ENCODE measurements at regions not wholly inside any gene's neighbourhood (a gene's known extent, or its start where the extent isn't known, plus 50 kb on each side); places are given as distances from the start of the nearest gene placed in this dataset.
"Not testable (repeated sequence)": the region's sequence is repeated elsewhere in the genome, so short reads cannot be mapped to it uniquely, and the experiment has no call there.

- H3K9me3 ChIP-seq; H3K36me3 ChIP-seq; H3K27ac ChIP-seq; DNase-seq; H3K27me3 ChIP-seq; H3K4me3 ChIP-seq; intact Hi-C loops (cut with DNase I): not testable (repeated sequence)
- peaks cover 10 to 24% (median 14%) of the 10 kb centered on the region in 3 donors for H3K4me1 ChIP-seq
- WGBS, 2 donors: 75 to 89% methylated on average over 5 of the region's 5 CpGs
Measured at GRCh38 chr6:142016666-142017065, 116.1 kb upstream of the GJE1 start.

DNA sequence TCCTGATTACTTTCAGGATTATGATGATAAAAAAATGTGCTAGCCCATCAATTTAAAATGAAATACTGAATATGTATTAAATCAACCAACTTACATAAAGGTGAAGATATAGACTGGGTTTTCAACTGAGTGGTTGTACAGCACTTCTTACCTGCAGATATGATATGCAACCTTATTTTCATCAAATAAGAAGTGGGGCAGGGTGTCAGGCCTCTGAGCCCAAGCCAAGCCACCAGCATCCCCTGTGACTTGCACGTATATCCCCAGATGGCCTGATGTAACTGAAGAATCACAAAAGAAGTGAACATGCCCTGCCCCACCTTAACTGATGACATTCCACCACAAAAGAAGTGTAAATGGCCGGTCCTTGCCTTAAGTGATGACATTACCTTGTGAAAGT lies 117.3 kb upstream of the GJE1 start:
- H3K9me3 ChIP-seq; DNase-seq; H3K4me3 ChIP-seq; intact Hi-C loops (cut with DNase I); H3K36me3 ChIP-seq; H3K27me3 ChIP-seq; H3K27ac ChIP-seq: not testable (repeated sequence)
- H3K4me1 ChIP-seq: peaks cover 10 to 24% (median 14%) of the 10 kb centered on the region in 3 donors
- WGBS, 2 donors: 65 to 80% methylated on average over 1 to 2 of the region's 2 CpGs

DNA sequence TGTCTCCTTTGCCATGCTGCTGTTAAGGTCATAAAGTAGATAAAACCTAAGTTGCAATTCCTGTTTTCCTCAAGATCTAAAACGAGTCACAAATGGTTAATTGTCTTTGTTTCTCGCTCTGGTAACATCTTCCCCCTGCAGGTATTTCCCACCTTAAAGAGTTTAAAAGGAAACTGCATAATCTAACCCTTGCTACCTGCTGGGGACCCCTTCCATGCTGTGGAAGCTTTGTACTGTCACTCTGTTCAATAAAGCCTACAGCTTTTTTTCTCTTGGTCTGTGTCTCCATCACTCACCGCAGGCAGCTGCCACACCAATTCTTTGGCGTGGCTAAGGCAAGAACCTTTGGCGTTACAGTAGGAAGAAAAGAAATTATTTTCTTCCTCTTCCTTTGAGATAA lies 117.7 kb upstream of the GJE1 start:
- Histone ChIP-seq H3K9me3 (no peaks in the 10 kb centered on the region), H3K27ac (no peak overlapping the region), H3K4me3 (no peak overlapping the region), H3K27me3 (peaks cover 0 to 9% (median 0%) of the 10 kb centered on the region in 4 donors), H3K4me1 (peaks cover 10 to 24% (median 14%) of the 10 kb centered on the region in 3 donors), H3K36me3 (no peaks in the 10 kb centered on the region)
- TF ChIP-seq, protein P1, sequence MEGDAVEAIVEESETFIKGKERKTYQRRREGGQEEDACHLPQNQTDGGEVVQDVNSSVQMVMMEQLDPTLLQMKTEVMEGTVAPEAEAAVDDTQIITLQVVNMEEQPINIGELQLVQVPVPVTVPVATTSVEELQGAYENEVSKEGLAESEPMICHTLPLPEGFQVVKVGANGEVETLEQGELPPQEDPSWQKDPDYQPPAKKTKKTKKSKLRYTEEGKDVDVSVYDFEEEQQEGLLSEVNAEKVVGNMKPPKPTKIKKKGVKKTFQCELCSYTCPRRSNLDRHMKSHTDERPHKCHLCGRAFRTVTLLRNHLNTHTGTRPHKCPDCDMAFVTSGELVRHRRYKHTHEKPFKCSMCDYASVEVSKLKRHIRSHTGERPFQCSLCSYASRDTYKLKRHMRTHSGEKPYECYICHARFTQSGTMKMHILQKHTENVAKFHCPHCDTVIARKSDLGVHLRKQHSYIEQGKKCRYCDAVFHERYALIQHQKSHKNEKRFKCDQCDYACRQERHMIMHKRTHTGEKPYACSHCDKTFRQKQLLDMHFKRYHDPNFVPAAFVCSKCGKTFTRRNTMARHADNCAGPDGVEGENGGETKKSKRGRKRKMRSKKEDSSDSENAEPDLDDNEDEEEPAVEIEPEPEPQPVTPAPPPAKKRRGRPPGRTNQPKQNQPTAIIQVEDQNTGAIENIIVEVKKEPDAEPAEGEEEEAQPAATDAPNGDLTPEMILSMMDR (IDR thresholded peaks at IDR 0.05): no peak
- TF ChIP-seq POLR2A (IDR thresholded peaks at IDR 0.05): no peak
- 26 to 32% methylated on average over 5 of the region's 5 CpGs for WGBS, 2 donors
- intact Hi-C loops (cut with DNase I): no loop called here
- DNase-seq: no peak

GRCh38 chr6:142014515-142014914 lies 118.2 kb upstream of the GJE1 start:
- intact Hi-C loops (cut with DNase I): no loop called here
- 12 to 23% methylated on average over 6 of the region's 6 CpGs for WGBS, 2 donors
- H3K36me3 ChIP-seq: no peaks in the 10 kb centered on the region
- no peak for DNase-seq
- TF ChIP-seq, protein P1 (IDR thresholded peaks at IDR 0.05): no peak
- TF ChIP-seq POLR2A (IDR thresholded peaks at IDR 0.05): no peak
- H3K27ac ChIP-seq: no peak overlapping the region
- no peak overlapping the region for H3K4me3 ChIP-seq
- peaks cover 0 to 9% (median 0%) of the 10 kb centered on the region in 4 donors for H3K27me3 ChIP-seq
- peaks cover 10 to 24% (median 14%) of the 10 kb centered on the region in 3 donors for H3K4me1 ChIP-seq
- H3K9me3 ChIP-seq: no peaks in the 10 kb centered on the region

DNA sequence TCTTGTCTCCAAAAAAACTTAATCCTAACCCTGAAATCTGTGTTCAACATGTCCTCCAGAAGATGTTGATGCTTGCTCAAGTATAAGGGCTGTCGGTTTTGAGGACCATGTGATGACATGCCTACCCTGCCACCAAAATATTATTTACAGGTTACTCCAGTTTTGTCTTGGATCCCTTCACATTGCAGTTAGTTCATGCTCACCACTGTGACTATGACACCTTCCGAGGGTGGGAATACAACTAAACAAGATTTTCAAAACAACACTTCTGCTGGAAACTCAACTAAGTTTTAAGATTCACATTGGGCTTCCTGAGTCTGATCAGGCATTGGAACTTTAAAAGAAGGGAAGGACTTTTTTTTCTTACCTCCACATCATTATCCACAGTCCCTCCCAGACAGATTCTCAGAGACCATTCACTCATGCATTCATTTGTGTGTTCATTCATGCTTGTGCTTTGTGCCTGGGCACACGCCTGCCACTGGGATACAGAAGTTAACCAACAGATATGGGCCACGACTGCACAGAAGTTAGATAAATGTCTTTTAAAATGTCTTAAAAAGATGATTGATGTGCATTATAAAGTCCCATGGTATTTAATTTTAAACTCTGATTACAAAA lies 118.7 kb upstream of the GJE1 start:
- no peak for TF ChIP-seq POLR2A (IDR thresholded peaks at IDR 0.05)
- TF ChIP-seq, protein P1 (IDR thresholded peaks at IDR 0.05): no peak
- Histone ChIP-seq H3K27ac (no peak overlapping the region), H3K4me1 (peaks cover 10 to 24% (median 14%) of the 10 kb centered on the region in 3 donors), H3K36me3 (no peaks in the 10 kb centered on the region), H3K4me3 (no peak overlapping the region), H3K27me3 (peaks cover 0 to 9% (median 0%) of the 10 kb centered on the region in 4 donors), H3K9me3 (no peaks in the 10 kb centered on the region)
- 30 to 46% methylated on average over 4 of the region's 4 CpGs for WGBS, 2 donors
- DNase-seq: no peak
- intact Hi-C loops (cut with DNase I): no loop called here

DNA sequence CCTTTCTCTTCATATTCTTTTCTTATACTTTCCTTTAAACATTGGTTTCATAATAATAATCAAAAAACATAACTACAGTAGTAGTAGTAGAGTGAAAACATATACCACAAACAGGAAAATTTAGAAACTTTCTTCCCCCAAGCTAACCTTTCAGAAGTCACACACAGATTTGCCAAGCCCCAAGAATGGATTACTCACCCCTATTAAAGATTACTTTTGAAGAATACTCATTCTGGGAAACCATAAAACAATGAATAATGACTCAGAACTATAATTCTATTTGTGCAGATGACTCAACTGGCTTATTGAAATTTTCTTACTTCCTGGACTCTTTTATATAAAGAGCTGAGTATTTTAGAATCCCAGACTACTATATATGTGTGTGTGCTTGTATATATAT lies 119.4 kb upstream of the GJE1 start:
- Histone ChIP-seq H3K4me1 (peaks cover 10 to 24% (median 14%) of the 10 kb centered on the region in 3 donors), H3K27me3 (peaks cover 0 to 9% (median 0%) of the 10 kb centered on the region in 4 donors), H3K36me3 (no peaks in the 10 kb centered on the region), H3K4me3 (no peak overlapping the region), H3K9me3 (no peaks in the 10 kb centered on the region), H3K27ac (no peak overlapping the region)
- no peak for DNase-seq
- no peak for TF ChIP-seq POLR2A (IDR thresholded peaks at IDR 0.05)
- TF ChIP-seq, protein P1 (IDR thresholded peaks at IDR 0.05): no peak
- intact Hi-C loops (cut with DNase I): no loop called here
